Body of pancreas (tissue), 4 donors: ENCODE measurements at regions not wholly inside any gene's neighbourhood (a gene's known extent, or its start where the extent isn't known, plus 50 kb on each side); places are given as distances from the start of the nearest gene placed in this dataset.

Experiments used
- ATAC-seq: fragments of 150-250 bp; one replicate; pipeline ENCODE4 v1.9.1; 2016
- DNase-seq, 4 donors: peaks; one replicate each; pipeline ENCODE4 v3.0.0-alpha.2; 2019
- H3K27ac ChIP-seq, 4 donors: fragments of 200-600 bp; sonication (generic); 1 replicate in 3 of 4; 2 replicates in 1 of 4; pipeline versions ENCODE4 v1.5.1 to v1.6.1; 2016 to 2019; ENCODE audit warnings: mild to moderate bottlenecking in 1 of 4, mixed read lengths in 1 of 4, moderate library complexity in 1 of 4
- H3K27me3 ChIP-seq, 2 donors: fragments of 200-600 bp; sonication (generic); one replicate each; pipeline ENCODE4 v1.6.0; 2016; ENCODE audit warnings: mild to moderate bottlenecking in 1 of 2
- H3K36me3 ChIP-seq, 2 donors: fragments of 200-600 bp; sonication (generic); replicated peaks in 1 of 2; 2 replicates each; pipeline ENCODE4 v1.5.1; 2016; ENCODE audit warnings: low read depth in 2 of 2; ENCODE audit not compliant: insufficient read depth in 1 of 2
- H3K4me1 ChIP-seq: fragments of 200-600 bp; sonication (generic); one replicate; pipeline ENCODE4 v1.6.0; 2016
- H3K4me3 ChIP-seq, 2 donors: fragments of 200-600 bp; sonication (generic); 1 replicate in 1 of 2; 2 replicates in 1 of 2; pipeline ENCODE4 v1.5.1; 2016 to 2019
- H3K9me3 ChIP-seq, 3 donors: fragments of 200-600 bp; sonication (generic); 1 replicate in 2 of 3; 2 replicates in 1 of 3; pipeline ENCODE4 v1.5.1; 2016
- POLR2A ChIP-seq, 3 donors: fragments of 450-650 bp; IDR thresholded peaks; one replicate each; pipeline ENCODE4 v1.6.1; 2016; ENCODE audit warnings: antibody characterized with exemption in 3 of 3, mild to moderate bottlenecking in 2 of 3
- WGBS, 2 donors: methylation state at CpG; one replicate each; pipeline ENCODE4 v1.1.5; 2017; 5-methylcytosine and 5-hydroxymethylcytosine counted together
- intact Hi-C: fragments of 100-400 bp; cut with DNase I; formaldehyde crosslinking; loops from one replicate; pipeline ENCODE4 v1.15.1; 2023
- TF ChIP-seq, protein P1 (sequence below), 7 experiments: fragments of 450-650 bp in 4 of 7; fragments of 200-600 bp in 3 of 7; sonication (generic) in 3 of 7; IDR thresholded peaks; one replicate each; pipeline ENCODE4 v1.5.1; 2016 to 2019; ENCODE audit warnings: antibody characterized with exemption in 7 of 7

- TF ChIP-seq, protein P1, sequence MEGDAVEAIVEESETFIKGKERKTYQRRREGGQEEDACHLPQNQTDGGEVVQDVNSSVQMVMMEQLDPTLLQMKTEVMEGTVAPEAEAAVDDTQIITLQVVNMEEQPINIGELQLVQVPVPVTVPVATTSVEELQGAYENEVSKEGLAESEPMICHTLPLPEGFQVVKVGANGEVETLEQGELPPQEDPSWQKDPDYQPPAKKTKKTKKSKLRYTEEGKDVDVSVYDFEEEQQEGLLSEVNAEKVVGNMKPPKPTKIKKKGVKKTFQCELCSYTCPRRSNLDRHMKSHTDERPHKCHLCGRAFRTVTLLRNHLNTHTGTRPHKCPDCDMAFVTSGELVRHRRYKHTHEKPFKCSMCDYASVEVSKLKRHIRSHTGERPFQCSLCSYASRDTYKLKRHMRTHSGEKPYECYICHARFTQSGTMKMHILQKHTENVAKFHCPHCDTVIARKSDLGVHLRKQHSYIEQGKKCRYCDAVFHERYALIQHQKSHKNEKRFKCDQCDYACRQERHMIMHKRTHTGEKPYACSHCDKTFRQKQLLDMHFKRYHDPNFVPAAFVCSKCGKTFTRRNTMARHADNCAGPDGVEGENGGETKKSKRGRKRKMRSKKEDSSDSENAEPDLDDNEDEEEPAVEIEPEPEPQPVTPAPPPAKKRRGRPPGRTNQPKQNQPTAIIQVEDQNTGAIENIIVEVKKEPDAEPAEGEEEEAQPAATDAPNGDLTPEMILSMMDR (IDR thresholded peaks at IDR 0.05), result no peak
- no peak for TF ChIP-seq POLR2A (IDR thresholded peaks at IDR 0.05)
- no peak for ATAC-seq
Observed at GRCh38 chr12:92272061-92272964, 126.7 kb upstream of the BTG1 start.

DNA sequence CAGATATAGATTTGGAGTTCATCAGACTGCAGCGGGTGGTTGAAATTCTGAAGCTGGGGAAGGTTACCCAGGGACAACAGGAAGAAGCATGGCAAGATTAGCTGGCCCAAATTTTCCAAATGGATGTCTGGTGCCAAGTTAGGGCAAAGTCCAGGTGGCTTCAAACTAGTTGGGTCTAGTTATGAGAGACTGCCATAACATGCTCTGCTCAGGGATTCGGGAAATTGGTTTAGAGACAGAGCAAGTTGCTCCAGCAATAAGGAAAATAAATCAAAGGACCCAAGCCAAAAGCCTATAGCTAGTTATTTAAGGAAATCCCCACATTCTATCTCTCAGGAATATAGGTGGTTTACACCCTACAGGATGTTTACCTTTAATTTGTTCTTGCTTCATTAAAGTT lies 125.7 kb upstream of the BTG1 start:
- Histone ChIP-seq H3K4me1 (no peaks in the 10 kb centered on the region), H3K9me3 (no peaks in the 10 kb centered on the region), H3K27me3 (no peaks in the 10 kb centered on the region), H3K4me3 (no peak overlapping the region), H3K27ac (no peak overlapping the region), H3K36me3 (no peaks in the 10 kb centered on the region)
- no peak for DNase-seq
- 86 to 87% methylated on average over 2 of the region's 2 CpGs for WGBS, 2 donors
- ATAC-seq, result no peak
- intact Hi-C loops, result no loop called here
- no peak for TF ChIP-seq POLR2A (IDR thresholded peaks at IDR 0.05)
- TF ChIP-seq, protein P1 (IDR thresholded peaks at IDR 0.05), result no peak

More at GRCh38 chr12:92272061-92272964, 126.7 kb upstream of the BTG1 start:
- Histone ChIP-seq H3K4me3 (no peak overlapping the region), H3K27ac (no peak overlapping the region), H3K9me3 (no peaks in the 10 kb centered on the region), H3K27me3 (no peaks in the 10 kb centered on the region), H3K36me3 (no peaks in the 10 kb centered on the region), H3K4me1 (no peaks in the 10 kb centered on the region)
- intact Hi-C loops, result no loop called here
- WGBS, 2 donors, result 77 to 79% methylated on average over 9 of the region's 9 CpGs
- no peak for DNase-seq

DNA sequence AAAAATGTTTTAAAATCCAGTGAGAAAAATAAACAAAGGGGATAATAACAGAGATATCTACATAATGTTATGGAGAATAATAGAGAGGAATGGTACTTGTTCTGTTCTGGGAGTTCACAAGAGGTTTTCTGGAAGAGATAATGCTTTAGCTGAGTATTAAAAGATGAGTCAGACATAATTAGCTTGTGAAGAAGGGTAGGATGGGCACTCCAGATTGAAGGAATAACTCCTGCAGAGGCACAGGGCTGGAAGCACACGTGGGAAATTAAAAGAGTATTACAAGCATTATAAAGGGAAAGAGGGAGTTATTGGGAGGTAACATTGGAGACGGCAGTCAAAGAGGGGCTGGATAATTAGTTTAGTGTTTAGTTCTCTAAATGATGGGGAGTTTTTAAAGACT lies 124.9 kb upstream of the BTG1 start:
- 91 to 98% methylated on average over 2 of the region's 2 CpGs for WGBS, 2 donors
- ATAC-seq (no peak), DNase-seq (no peak)
- H3K27ac ChIP-seq, result no peak overlapping the region
- H3K9me3 ChIP-seq, result no peaks in the 10 kb centered on the region
- no peaks in the 10 kb centered on the region for H3K36me3 ChIP-seq
- no peak overlapping the region for H3K4me3 ChIP-seq
- no peaks in the 10 kb centered on the region for H3K4me1 ChIP-seq
- no peak for TF ChIP-seq POLR2A (IDR thresholded peaks at IDR 0.05)
- TF ChIP-seq, protein P1 (IDR thresholded peaks at IDR 0.05), result no peak
- no peaks in the 10 kb centered on the region for H3K27me3 ChIP-seq
- intact Hi-C loops, result no loop called here

GRCh38 chr12:92268946-92269345 lies 123.3 kb upstream of the BTG1 start:
- TF ChIP-seq, protein P1 (IDR thresholded peaks at IDR 0.05), result no peak
- no peak for TF ChIP-seq POLR2A (IDR thresholded peaks at IDR 0.05)
- H3K27ac ChIP-seq, result no peak overlapping the region
- ATAC-seq, result no peak
- DNase-seq, result no peak
- intact Hi-C loops, result no loop called here
- H3K27me3 ChIP-seq, result no peaks in the 10 kb centered on the region
- H3K4me3 ChIP-seq, result no peak overlapping the region
- H3K36me3 ChIP-seq, result no peaks in the 10 kb centered on the region
- no peaks in the 10 kb centered on the region for H3K4me1 ChIP-seq
- H3K9me3 ChIP-seq, result no peaks in the 10 kb centered on the region

DNA sequence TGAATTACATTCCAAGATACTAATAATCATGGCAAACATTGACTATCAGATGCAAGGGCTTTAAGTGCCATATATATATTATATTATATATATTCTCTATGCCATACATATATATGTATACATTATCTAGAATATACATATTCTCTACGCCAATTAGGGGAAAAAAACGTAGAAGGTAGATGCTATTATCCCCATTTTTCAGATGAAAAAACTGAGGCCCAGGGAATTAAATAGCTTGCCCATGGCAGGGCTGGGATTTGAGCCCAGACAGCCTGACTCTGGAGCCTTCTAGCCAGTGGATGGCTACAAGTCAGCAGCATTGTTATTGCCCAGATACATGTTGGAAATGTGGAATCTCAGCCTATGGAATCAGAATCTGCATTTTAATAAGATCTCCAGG lies 116.0 kb upstream of the BTG1 start:
- Histone ChIP-seq H3K4me3 (no peak overlapping the region), H3K27me3 (no peaks in the 10 kb centered on the region), H3K27ac (no peak overlapping the region), H3K4me1 (no peaks in the 10 kb centered on the region), H3K9me3 (no peaks in the 10 kb centered on the region), H3K36me3 (no peaks in the 10 kb centered on the region)
- no peak for TF ChIP-seq POLR2A (IDR thresholded peaks at IDR 0.05)
- TF ChIP-seq, protein P1 (IDR thresholded peaks at IDR 0.05), result no peak
- no peak for DNase-seq
- intact Hi-C loops, result no loop called here
- ATAC-seq, result no peak
- 85 to 86% methylated on average over 2 of the region's 2 CpGs for WGBS, 2 donors
